ENCODE measurements at regions not wholly inside any gene's neighbourhood (a gene's known extent, or its start where the extent isn't known, plus 50 kb on each side); places are given as distances from the start of the nearest gene placed in this dataset.
A peak's percentile ranks its signal among the peaks of the same experiment; 100 is the strongest.

GRCh38 chr20:22320245-22320915 is 264.0 kb downstream of the FOXA2 start:
- no peak for DNase-seq (ENCODE audit: low spot score)

DNA sequence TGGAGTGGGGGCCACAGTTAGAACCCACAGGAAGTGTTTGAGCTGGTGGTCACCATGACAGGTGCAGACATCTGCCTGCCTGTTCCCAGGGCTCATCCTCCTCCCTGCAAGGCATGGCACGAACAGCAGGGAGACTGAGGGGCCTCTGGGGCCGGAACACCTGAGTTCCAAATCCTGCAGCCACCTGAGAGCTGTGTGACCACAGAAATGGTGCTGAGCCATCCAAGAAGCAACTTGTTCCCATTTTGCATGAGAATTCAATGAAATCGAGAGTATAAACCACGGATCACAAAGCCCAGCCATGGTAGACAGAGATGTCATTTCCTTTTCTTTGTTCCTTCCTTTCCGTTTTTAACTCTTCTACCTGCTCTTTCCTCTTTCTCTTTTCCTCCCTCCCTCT is 268.6 kb downstream of the FOXA2 start:
- DNase-seq (ENCODE audit: low spot score): no peak

DNA sequence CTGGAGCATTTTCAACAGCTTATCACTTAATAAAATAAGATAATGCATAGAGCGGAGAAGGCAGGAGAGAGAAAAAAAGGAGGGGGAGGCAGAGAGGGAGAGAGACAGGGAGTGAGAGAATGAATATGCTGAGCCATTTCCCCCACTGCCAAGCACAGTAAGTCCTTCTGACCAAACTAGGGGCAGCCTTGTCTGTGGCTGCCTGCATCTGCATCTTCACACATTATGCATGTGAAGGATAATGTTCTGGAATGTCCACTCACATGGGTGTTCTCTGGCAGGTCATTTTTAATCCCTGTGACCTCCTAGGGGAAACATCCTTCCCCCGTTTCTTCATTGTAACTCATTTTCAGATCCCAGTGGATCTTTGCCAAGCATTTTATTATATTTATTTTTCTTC is 269.3 kb downstream of the FOXA2 start:
- DNase-seq (ENCODE audit: low spot score): no peak

DNA sequence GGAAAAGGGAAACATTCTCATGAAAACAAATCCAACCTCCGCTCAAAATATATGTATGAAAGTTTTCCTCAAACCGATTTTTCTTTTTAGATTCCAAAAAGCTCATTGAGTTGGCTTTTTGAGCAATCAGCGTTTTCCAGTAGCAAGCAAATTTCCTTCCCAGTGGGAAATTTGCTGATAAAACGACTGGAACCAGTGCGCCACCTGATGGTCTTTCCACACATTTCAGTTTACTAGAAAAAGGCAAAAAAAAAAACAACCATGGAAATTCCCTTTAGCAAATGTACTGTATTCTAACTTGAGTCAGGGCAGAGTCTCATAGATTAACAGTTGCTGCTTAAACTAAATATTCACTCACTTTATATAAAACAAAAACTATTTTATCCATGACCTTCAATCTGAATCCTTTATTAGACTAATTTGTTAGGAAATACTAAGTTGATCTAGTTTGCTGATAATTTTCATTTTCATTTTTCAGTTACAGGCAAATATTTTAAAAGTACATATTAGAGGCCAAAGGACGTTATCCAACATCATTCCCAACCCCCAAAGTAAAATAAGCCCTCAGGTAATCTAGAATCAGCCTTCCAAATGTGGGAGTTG is 271.5 kb downstream of the FOXA2 start:
- peak; percentile 11 for DNase-seq (ENCODE audit: low spot score)

GRCh38 chr20:22308934-22309333 is 275.4 kb downstream of the FOXA2 start:
- DNase-seq (ENCODE audit: low spot score): no peak

DNA sequence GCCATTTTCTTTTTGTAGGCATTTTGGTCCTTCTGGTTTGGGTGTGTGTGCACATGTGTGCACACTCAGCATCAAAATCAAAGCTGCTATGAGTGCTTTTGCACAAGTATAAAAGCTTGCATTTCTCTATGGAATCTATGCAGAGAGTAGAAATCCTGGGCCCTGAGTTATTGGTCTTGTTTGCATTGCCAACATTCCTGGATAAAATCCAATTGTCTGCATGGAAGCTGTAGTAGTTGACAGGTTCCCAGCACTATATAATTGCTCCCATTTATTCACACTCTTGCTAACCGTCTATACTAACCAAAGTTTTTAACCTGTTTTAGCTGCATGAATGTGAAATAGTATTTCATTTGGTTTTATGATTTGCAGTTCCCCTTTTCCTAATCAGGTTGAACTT is 277.0 kb downstream of the FOXA2 start:
- DNase-seq (ENCODE audit: low spot score): no peak

DNA sequence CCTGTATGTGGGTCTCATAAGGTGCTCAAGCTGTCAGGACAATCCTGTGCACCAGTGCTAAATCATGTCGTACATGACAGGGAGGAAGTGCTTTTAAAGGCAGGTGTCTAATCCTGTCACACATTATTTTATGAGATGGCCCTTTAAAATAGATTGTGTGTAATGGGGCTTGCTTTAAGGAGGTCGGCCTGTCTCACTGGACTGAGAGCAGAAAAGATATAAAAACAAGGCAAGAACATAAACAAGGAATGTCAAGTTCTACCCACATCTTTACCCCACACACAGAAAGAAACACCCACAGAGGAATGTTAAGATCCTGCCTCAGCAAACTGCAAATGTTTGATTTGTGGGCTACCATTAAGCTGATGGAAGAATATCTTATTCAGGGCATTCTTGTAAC is 279.0 kb downstream of the FOXA2 start:
- DNase-seq (ENCODE audit: low spot score): no peak

- no peak for DNase-seq (ENCODE audit: low spot score)
Measured at GRCh38 chr20:22303523-22303922, 280.8 kb downstream of the FOXA2 start.

GRCh38 chr20:22302039-22302438 is 282.3 kb downstream of the FOXA2 start:
- no peak for DNase-seq (ENCODE audit: low spot score)

DNA sequence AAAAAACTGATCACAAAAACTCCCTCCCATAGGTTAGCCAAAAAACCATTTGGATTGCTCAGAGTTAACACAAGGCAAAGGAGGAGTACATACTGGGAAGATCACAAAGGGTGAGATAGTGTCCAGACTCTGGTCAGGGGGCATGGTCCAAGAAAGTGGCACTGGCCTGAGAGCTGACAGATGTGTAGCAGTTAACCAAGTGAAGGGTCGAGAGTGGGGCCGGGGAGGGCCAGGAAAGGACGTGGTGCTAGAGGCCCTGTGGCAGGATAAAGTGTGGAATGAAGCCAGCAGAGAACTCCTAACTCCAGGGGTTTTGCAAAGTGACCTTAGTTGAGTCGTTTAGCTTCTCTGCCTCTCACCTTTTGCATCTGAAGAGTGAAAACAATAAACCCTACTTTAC is 290.5 kb downstream of the FOXA2 start:
- no peak for DNase-seq (ENCODE audit: low spot score)

DNA sequence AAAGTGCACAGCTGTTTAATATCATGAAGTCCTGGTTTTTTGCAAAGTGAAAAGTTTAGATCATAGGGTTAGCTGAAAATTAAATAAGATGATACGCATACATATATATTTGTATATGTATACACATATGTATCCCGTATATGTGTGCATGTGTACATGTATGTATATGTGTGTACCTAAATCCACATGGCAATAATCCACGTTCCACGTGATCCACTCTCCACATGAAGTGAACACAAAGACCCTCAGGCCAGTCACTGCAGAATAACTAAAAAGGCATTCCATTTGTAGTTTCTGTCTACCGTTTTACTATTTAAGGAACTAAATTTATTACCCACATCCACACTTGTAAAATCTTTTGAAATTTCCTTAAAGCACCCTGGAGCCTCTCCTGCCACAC is 294.9 kb downstream of the FOXA2 start:
- no peak for DNase-seq (ENCODE audit: low spot score)

DNA sequence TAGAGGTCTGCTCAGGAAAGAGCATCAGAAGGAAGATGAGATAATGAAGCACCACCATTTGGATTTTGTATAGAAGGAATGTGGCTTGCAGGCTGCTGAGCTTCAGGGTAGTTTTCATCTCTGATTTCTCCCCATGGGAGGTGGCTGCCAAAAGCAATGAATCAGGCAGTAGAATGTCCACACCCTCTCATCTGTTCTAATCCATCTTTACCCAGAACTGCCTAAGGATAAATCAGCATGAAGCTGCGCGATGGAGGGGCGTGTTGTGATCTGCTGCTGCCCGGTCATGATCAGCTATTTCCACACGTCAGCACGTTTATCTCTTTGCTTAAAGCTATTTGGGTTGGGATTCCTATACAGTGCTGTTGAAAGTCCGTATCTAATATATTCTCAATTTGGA is 295.4 kb downstream of the FOXA2 start:
- DNase-seq (ENCODE audit: low spot score): no peak

- DNase-seq (ENCODE audit: low spot score): no peak
Measured at GRCh38 chr20:22288156-22288555, 296.2 kb downstream of the FOXA2 start.

- no peak for DNase-seq (ENCODE audit: low spot score)
Measured at GRCh38 chr20:22285555-22285954, 298.8 kb downstream of the FOXA2 start.

GRCh38 chr20:22282696-22283095 is 301.7 kb downstream of the FOXA2 start:
- DNase-seq (ENCODE audit: low spot score): no peak

- DNase-seq (ENCODE audit: low spot score): no peak
Measured at GRCh38 chr20:22274330-22274729, 310.0 kb downstream of the FOXA2 start.

DNA sequence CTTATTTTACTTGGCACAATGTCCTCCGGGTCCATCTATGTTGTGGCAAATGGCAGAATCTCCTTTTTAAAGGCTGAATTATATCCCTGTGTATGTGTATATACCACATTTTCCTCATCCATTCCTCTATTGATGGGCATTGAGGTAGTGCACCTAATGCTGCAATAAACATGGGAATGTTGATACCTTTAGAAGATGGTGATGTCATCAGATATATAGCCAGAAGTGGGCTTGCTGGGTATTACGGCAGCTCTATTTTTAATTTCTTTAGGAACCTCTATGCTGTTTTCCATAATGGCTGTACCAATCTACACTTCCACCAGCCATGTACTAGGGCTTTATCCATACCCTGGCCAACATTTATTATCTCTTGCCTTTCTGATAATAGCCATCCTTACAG is 315.7 kb downstream of the FOXA2 start:
- DNase-seq (ENCODE audit: low spot score): no peak

- DNase-seq (ENCODE audit: low spot score): no peak
Measured at GRCh38 chr20:22264917-22265316, 319.5 kb downstream of the FOXA2 start.

- no peak for DNase-seq (ENCODE audit: low spot score)
Measured at GRCh38 chr20:22260506-22260905, 323.9 kb downstream of the FOXA2 start.

DNA sequence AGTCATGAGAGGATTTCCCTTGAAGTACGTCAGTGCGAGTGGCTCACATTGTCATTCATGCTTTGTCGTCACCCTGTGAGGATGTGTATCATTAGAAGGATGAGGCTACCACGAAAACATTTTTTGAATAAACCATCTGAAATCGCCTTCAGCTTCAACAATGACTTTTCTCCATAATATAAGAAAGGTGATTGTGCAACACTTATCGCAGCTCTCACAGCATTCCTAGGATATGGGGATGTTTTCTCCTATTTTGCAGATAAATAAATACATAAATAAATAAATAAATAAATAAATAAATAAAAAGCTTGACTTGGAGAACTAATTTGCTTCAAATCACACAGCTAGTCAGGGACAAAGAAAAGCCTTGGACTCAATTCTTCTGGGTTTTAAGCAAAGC is 326.5 kb downstream of the FOXA2 start:
- DNase-seq (ENCODE audit: low spot score): no peak

DNA sequence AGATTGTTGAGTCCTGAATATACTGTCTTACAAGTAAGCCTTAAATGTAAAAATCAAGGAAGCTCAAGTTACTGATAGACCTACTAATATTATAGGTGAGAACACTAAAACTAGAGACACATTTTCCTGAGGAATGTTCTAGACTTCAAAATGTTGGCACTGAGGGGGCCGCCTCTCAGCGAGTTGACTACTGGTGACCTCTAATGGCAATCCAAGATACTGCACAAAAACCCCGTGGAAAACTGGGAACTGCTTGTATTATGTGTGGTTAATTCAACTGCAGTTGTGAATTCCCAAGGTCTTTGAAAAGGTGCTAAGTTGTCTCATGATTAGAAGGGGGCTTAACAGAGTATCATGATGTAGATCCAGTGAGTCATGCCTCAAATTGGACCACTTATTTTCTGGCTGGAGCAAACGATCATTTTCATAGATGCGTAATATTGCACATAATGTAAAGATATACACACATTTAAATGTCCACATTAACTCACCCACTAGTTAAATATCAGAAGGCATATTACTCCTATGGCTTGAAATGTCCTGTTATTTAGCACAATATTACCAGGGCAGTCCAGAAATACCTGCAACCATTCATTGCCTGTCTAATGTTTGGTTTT is 336.2 kb downstream of the FOXA2 start:
- peak; percentile 8 for DNase-seq (ENCODE audit: low spot score)

- DNase-seq (ENCODE audit: low spot score): no peak
Measured at GRCh38 chr20:22245139-22245538, 339.2 kb downstream of the FOXA2 start.

DNA sequence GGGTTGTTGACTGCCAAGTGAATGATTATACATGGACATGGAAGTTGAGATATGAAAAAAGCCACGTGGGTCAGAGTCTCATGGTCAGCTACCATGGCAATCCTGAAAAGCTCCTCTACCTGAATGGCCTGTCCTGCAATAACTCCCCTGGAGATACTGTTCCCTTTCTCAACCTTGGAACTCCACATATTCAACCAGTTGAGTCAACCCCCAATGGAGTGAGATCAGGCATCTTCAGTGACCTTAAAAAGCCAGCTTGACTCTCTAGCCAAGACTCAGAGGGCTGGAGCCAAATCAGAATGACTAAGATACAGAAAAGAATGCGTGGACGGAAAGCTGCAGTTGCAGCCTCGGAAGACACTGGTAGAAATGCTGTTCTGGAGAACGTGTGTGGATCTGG is 341.3 kb downstream of the FOXA2 start:
- no peak for DNase-seq (ENCODE audit: low spot score)

Data from SK-N-DZ (cell line).